HepG2 (cell line): ENCODE measurements at regions not wholly inside any gene's neighbourhood (a gene's known extent, or its start where the extent isn't known, plus 50 kb on each side); places are given as distances from the start of the nearest gene placed in this dataset.
A peak's percentile ranks its signal among the peaks of the same experiment; 100 is the strongest.

Experiments
- ATAC-seq: fragments of 200-7000 bp; cut with Tn5 transposase; 3 replicates; pipeline ENCODE4 v1.9.1; 2020; ENCODE audit warnings: mild to moderate bottlenecking, moderate library complexity
- BruUV-seq: library from RNA; stranded (reverse); fragments of 400-500 nt; replicated peaks from 2 replicates; lab custom pipeline; 2021; lab: Mats Ljungman, UMichigan
- CTCF ChIA-PET: fragments of 300-600 bp; formaldehyde crosslinking; extraction: SDS; loops from one replicate; lab custom pipeline; 2021; ENCODE audit warnings: low total read pairs, inconsistent platforms, low intra/inter-chr PET ratio; lab: Yijun Ruan, JAX
- POLR2A ChIA-PET: fragments of 350-600 bp; sonication (Branson Sonifier 250); formaldehyde crosslinking; loops from one replicate; lab custom pipeline; 2020; ENCODE audit warnings: antibody characterized with exemption, inconsistent platforms; lab: Yijun Ruan, JAX
- DNase-seq: peaks from one replicate; pipeline ENCODE4 v3.0.0-alpha.2; 2015; ENCODE audit warnings: low spot score
- FAIRE-seq: peaks from 3 replicates; lab custom pipeline; 2011; peaks lifted over from hg19 to GRCh38; lab: Jason Lieb, UNC
- H2AFZ ChIP-seq: one replicate; pipeline ENCODE4 v1.6.1; 2011; ENCODE audit warnings: low read length, inconsistent platforms
- H3K27ac ChIP-seq: fragments of 300-600 bp; 3 replicates; pipeline ENCODE4 v1.8.0; 2011; ENCODE audit warnings: mixed run types, mild to moderate bottlenecking, mixed read lengths, low read length, inconsistent platforms; ENCODE audit not compliant: insufficient read depth; ENCODE audit errors: extremely low read length
- H3K27me3 ChIP-seq, 2 experiments: fragments of 200-600 bp in 1 of 2; 2 replicates in 1 of 2; 3 replicates in 1 of 2; pipeline versions ENCODE4 v1.6.0 to v1.8.0; 2011; ENCODE audit warnings: low read length in 2 of 2, mild to moderate bottlenecking in 2 of 2, moderate library complexity in 2 of 2, inconsistent platforms in 1 of 2; ENCODE audit not compliant: insufficient read depth in 2 of 2, control insufficient read depth in 1 of 2
- H3K36me3 ChIP-seq, 2 experiments: fragments of 200-600 bp in 1 of 2; replicated peaks in 1 of 2; 2 replicates in 1 of 2; 3 replicates in 1 of 2; pipeline versions ENCODE4 v1.5.1 to v1.8.0; 2011; ENCODE audit warnings: low read length in 2 of 2, inconsistent platforms in 1 of 2; ENCODE audit not compliant: insufficient read depth in 2 of 2, control insufficient read depth in 1 of 2
- H3K4me1 ChIP-seq: 2 replicates; pipeline ENCODE4 v1.5.1; 2012; ENCODE audit warnings: low read length, inconsistent platforms; ENCODE audit not compliant: insufficient read depth
- H3K4me2 ChIP-seq: 2 replicates; pipeline ENCODE4 v1.6.0; 2011; ENCODE audit warnings: low read depth, low read length, inconsistent platforms
- H3K4me3 ChIP-seq, 3 experiments: fragments of 200-600 bp in 1 of 3; sonication (generic), shearing (Covaris generic) in 1 of 3; replicated peaks in 1 of 3; 2 replicates each; pipeline ENCODE4 v1.5.1; 2011 to 2016; ENCODE audit warnings: low read length in 3 of 3, inconsistent platforms in 2 of 3, low read depth in 2 of 3, mild to moderate bottlenecking in 2 of 3, control low read depth in 1 of 3, mixed read lengths in 1 of 3; ENCODE audit not compliant: insufficient read depth in 1 of 3
- H3K79me2 ChIP-seq: one replicate; pipeline ENCODE4 v1.6.1; 2011; ENCODE audit warnings: low read length, inconsistent platforms; ENCODE audit not compliant: insufficient read depth
- H3K9ac ChIP-seq: 2 replicates; pipeline ENCODE4 v1.6.0; 2011; ENCODE audit warnings: mild to moderate bottlenecking, low read depth, low read length, inconsistent platforms; ENCODE audit not compliant: insufficient read depth
- H3K9me3 ChIP-seq: 2 replicates; pipeline ENCODE4 v1.5.1; 2012; ENCODE audit warnings: mild to moderate bottlenecking, low read length
- H4K20me1 ChIP-seq: 2 replicates; pipeline ENCODE4 v1.6.0; 2011; ENCODE audit warnings: inconsistent platforms, mild to moderate bottlenecking, low read length, moderate library complexity; ENCODE audit not compliant: insufficient read depth
- CREM ChIP-seq, 2 experiments: sonication (generic) in 1 of 2; formaldehyde crosslinking in 1 of 2; IDR thresholded peaks; 2 replicates each; pipeline versions ENCODE4 v1.4.0 to v1.6.1; 2016 to 2020; ENCODE audit warnings: antibody characterized with exemption in 1 of 2, mild to moderate bottlenecking in 1 of 2, missing genetic modification reagents in 1 of 2
- ELF3 ChIP-seq: IDR thresholded peaks from 2 replicates; pipeline ENCODE4 v1.6.1; 2016; ENCODE audit warnings: missing genetic modification reagents, missing compliant biosample characterization
- GZF1 ChIP-seq: sonication (generic); formaldehyde crosslinking; IDR thresholded peaks from 2 replicates; pipeline ENCODE4 v1.5.1; 2020; ENCODE audit warnings: mild to moderate bottlenecking, missing genetic modification reagents
- IKZF1 ChIP-seq: fragments of 450-650 bp; IDR thresholded peaks from 2 replicates; pipeline ENCODE4 v1.7.1; 2016
- IRF2 ChIP-seq: IDR thresholded peaks from 2 replicates; pipeline ENCODE4 v1.6.1; 2018; ENCODE audit warnings: missing genetic modification reagents, missing compliant biosample characterization
- KDM6A ChIP-seq: IDR thresholded peaks from 2 replicates; pipeline ENCODE4 v1.6.1; 2016; ENCODE audit warnings: low read depth
- MAFF ChIP-seq: IDR thresholded peaks from 2 replicates; pipeline ENCODE4 v1.6.1; 2011; ENCODE audit warnings: low read depth, low read length, improper control_type of control experiment
- MAFK ChIP-seq, 2 experiments: IDR thresholded peaks in 1 of 2; conservative IDR thresholded peaks in 1 of 2; 2 replicates each; pipeline ENCODE4 v1.6.1; 2011; ENCODE audit warnings: improper control_type of control experiment in 2 of 2, low read length in 2 of 2
- SP2 ChIP-seq: sonication (generic); formaldehyde crosslinking; IDR thresholded peaks from 2 replicates; pipeline ENCODE4 v1.5.1; 2020; ENCODE audit warnings: mild to moderate bottlenecking, missing genetic modification reagents
- ZBTB8A ChIP-seq: sonication (generic); formaldehyde crosslinking; IDR thresholded peaks from 2 replicates; pipeline ENCODE4 v1.4.0; 2020; ENCODE audit warnings: mild to moderate bottlenecking, low read depth, missing genetic modification reagents, borderline replicate concordance
- ZNF337 ChIP-seq: sonication (generic); formaldehyde crosslinking; IDR thresholded peaks from 2 replicates; pipeline ENCODE4 v1.5.1; 2020; ENCODE audit warnings: missing genetic modification reagents, low read depth, mild to moderate bottlenecking, borderline replicate concordance
- ZNF644 ChIP-seq: IDR thresholded peaks from 2 replicates; pipeline ENCODE4 v1.6.1; 2016; ENCODE audit warnings: low read depth
- WGBS: methylation state at CpG from one replicate; pipeline ENCODE4 v1.1.6; 2017; ENCODE audit warnings: low lambda C conversion rate; 5-methylcytosine and 5-hydroxymethylcytosine counted together
- in situ Hi-C: cut with HindIII; loops from 2 replicates; pipeline ENCODE4 v1.10.0; 2017; ENCODE audit warnings: low pct_unique_long_range_greater_than_20kb; ENCODE audit not compliant: extremely low pct_ligation_motif_present
- intact Hi-C: fragments of 100-400 bp; cut with micrococcal nuclease; formaldehyde crosslinking; loops from one replicate; pipeline ENCODE4 v1.10.0; 2022; ENCODE audit not compliant: unreplicated experiment
- TF ChIP-seq, protein P1 (sequence below): sonication (generic); formaldehyde crosslinking; IDR thresholded peaks from 2 replicates; pipeline ENCODE4 v1.8.0; 2022; ENCODE audit warnings: mild to moderate bottlenecking, missing genetic modification reagents, borderline replicate concordance

DNA sequence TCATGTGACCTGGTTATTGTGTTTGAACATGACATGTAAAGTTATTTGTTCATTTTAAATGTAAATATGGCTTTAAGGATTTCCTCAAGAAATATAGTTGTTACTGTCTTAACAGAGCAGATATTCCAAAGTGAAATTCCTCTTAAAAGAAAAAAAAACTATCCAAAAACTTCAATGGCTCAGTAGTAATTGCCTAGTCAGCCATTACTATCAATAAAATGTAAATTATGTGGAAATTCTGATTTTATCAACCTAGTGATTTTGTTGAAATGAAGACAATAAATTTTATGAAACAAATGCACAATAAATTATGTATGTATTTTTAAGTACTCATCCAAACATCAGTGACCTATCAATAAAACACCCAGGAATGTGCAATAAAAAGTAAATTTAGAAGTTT lies 463.3 kb downstream of the TENT5A start:
- ATAC-seq, result no peak
- no peak overlapping the region for H3K9ac ChIP-seq
- H3K27ac ChIP-seq, result no peak overlapping the region
- no peaks in the 10 kb centered on the region for H3K9me3 ChIP-seq
- BruUV-seq, result no TSS peak
- H3K4me3 ChIP-seq, result no peak overlapping the region
- H3K79me2 ChIP-seq, result no peaks in the 10 kb centered on the region
- TF ChIP-seq MAFK (conservative IDR thresholded peaks at IDR 0.05 in 1 of 2, IDR thresholded peaks at IDR 0.05 in 1 of 2; ENCODE audit: low read length in 2 of 2) (peak; percentile 58 to 76), GZF1 (CRISPR knock-in tag) (no peak), ELF3 (CRISPR knock-in tag) (no peak), CREM (IDR thresholded peaks at IDR 0.05) (no peak), CREM (CRISPR knock-in tag; IDR thresholded peaks at IDR 0.05) (no peak), IKZF1 (no peak), MAFF (peak; percentile 64), SP2 (CRISPR knock-in tag) (no peak)
- TF ChIP-seq, protein P1, sequence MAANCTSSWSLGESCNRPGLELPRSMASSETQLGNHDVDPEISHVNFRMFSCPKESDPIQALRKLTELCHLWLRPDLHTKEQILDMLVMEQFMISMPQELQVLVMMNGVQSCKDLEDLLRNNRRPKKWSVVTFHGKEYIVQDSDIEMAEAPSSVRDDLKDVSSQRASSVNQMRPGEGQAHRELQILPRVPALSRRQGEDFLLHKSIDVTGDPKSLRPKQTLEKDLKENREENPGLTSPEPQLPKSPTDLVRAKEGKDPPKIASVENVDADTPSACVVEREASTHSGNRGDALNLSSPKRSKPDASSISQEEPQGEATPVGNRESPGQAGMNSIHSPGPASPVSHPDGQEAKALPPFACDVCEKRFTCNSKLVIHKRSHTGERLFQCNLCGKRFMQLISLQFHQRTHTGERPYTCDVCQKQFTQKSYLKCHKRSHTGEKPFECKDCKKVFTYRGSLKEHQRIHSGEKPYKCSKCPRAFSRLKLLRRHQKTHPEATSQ (CRISPR knock-in tag), result no peak
- TF ChIP-seq, all 625 proteins: peak for 2
- ChIA-PET POLR2A (no interaction called here), CTCF (no interaction called here)
- in situ Hi-C loops, result no loop called here
- no peaks in the 10 kb centered on the region for H4K20me1 ChIP-seq
- intact Hi-C loops, result no loop called here
- no peak for FAIRE-seq
- H3K27me3 ChIP-seq, result no peaks in the 10 kb centered on the region
- no peak overlapping the region for H3K4me2 ChIP-seq
- no peak overlapping the region for H2AFZ ChIP-seq
- H3K36me3 ChIP-seq, result no peaks in the 10 kb centered on the region
- no peaks in the 10 kb centered on the region for H3K4me1 ChIP-seq
- DNase-seq, result no peak

- peak; percentile 7 for DNase-seq
- Histone ChIP-seq H3K4me3 (peak overlapping the region in 1 of 3 experiments; percentile 30; a peak in 1 of 6 replicates), H3K36me3 (no peaks in the 10 kb centered on the region), H2AFZ (no peak overlapping the region), H3K79me2 (no peaks in the 10 kb centered on the region), H3K9ac (no peak overlapping the region), H3K4me2 (peak overlapping the region; percentile 56), H3K27ac (no peak overlapping the region), H3K27me3 (no peaks in the 10 kb centered on the region; a peak in 1 of 5 replicates), H3K9me3 (no peaks in the 10 kb centered on the region), H3K4me1 (no peaks in the 10 kb centered on the region), H4K20me1 (no peaks in the 10 kb centered on the region)
- 4% methylated on average over 4 of the region's 4 CpGs for WGBS
- peak; percentile 94 for ATAC-seq
- peak; percentile 60; the same call in 1 of the 2 replicates for TF ChIP-seq IRF2 (CRISPR knock-in tag)
- no peak for TF ChIP-seq ZBTB8A (CRISPR knock-in tag)
- 0 out of 2 replicates have a peak, but pooled peaks have one; percentile 45 for TF ChIP-seq ZNF644 (CRISPR knock-in tag)
- no peak for TF ChIP-seq KDM6A
- no peak for TF ChIP-seq ZNF337 (CRISPR knock-in tag)
- in situ Hi-C loops, result no loop called here
- ChIA-PET POLR2A (interaction anchor here (0.5 kb wide), 1 partner anchor 1817 kb away, joined by 3 read pairs; no protein-coding TSS in a partner anchor), CTCF (no interaction called here)
- no peak for FAIRE-seq
- BruUV-seq, result no TSS peak
- intact Hi-C loops, result no loop called here
Measured at GRCh38 chr6:81265106-81265505, 487.4 kb downstream of the TENT5A start.
